Stimulated activated CD4-positive, alpha-beta T cell treated with anti-CD3 and anti-CD28 coated beads, Interleukin-1b, Interleukin-23, amount 100 ng/mL, for 4 hours (primary cell): ENCODE measurements at regions not wholly inside any gene's neighbourhood (a gene's known extent, or its start where the extent isn't known, plus 50 kb on each side); places are given as distances from the start of the nearest gene placed in this dataset.
"Not testable (repeated sequence)": the region's sequence is repeated elsewhere in the genome, so short reads cannot be mapped to it uniquely, and the experiment has no call there.

Experiments used
- DNase-seq, 2 donors: peaks; one replicate each; pipeline ENCODE4 v3.0.0-alpha.2; 2020; ENCODE audit warnings: low read depth in 2 of 2

- DNase-seq = no peak
Observed at GRCh38 chr7:131143869-131144268, 183.8 kb upstream of the MKLN1 start.

GRCh38 chr7:131145026-131145425, 182.7 kb upstream of the MKLN1 start:
- no peak for DNase-seq

GRCh38 chr7:131145770-131146169, 181.9 kb upstream of the MKLN1 start:
- no peak for DNase-seq

- DNase-seq = no peak
Observed at GRCh38 chr7:131147604-131148003, 180.1 kb upstream of the MKLN1 start.

DNA sequence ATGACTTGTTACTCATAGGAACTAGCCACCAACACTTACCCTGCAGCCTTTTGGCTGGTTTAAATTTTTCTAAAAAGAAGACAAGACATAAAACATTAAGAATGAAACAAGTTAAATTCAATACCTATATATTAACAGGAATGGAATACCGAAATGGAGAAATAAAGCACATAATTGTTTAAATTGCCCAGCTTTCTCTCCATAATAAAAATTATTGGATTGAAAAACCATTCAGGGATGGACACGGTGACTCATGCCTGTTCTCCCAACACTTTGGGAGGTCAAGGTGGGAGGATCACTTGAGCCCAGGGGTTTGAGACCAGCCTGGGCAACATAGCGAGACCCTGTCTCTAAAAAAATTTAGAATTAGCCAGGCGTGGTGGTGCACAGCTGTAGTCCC, 179.4 kb upstream of the MKLN1 start:
- no peak for DNase-seq

GRCh38 chr7:131148708-131149428, 178.8 kb upstream of the MKLN1 start:
- no peak for DNase-seq

- DNase-seq = no peak
Observed at GRCh38 chr7:131149429-131149773, 178.3 kb upstream of the MKLN1 start.

GRCh38 chr7:131149840-131150239, 177.8 kb upstream of the MKLN1 start:
- no peak for DNase-seq

GRCh38 chr7:131151034-131151433, 176.6 kb upstream of the MKLN1 start:
- DNase-seq = no peak

DNA sequence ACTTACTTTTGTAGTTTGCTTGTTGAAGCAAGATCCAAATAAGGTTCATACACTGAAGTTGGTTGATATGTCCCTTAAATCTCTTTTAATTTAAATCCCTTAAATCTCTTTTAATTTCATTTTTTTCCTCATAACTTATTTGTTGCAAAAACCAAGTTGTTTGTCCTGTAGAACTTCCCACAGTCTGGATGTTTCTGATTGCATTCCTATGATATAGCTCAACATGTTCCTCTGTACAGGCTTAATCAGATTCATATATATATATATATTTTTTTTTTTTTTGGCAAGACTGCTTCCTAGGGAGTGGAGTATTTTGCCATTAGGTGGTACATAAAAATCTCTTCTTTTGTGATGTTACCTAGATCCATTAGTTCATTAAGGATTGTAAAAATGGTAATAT, 174.9 kb upstream of the MKLN1 start:
- no peak for DNase-seq

GRCh38 chr7:131154380-131154779, 173.3 kb upstream of the MKLN1 start:
- no peak for DNase-seq

DNA sequence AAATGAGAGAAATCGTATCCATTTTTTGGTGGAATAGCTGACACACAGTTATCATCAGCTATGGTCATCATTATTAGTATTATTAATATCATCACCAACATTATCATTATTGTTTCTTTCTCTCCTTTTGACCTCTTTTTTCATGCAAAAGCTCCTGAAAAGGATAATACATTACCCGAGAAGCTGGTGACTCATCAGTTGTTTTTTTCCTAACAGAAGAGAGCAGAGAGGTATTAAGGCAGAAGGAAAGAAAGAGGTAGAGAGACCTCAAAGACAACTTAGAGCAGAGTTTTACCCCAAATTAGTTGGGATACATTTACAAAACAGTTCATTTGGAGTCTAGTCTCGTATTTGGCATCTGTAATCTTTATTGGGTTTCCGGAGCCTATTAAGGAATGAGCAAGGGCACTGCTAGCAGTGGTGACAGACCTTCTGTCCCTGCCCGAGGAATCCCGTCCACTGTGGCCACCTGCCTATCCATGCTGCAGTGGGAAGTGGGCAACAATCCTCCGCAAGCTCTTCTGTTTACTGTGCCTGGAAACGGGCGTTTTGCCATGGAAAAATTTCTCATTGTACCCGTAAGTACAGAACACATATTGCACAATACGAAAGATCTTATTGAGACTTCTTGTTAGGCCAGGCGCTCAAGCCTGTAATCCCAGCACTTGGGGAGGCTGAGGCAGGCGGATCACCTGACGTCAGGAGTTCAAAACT, 170.0 kb upstream of the MKLN1 start:
- no peak for DNase-seq

- not testable (repeated sequence) for DNase-seq
Observed at GRCh38 chr7:131158244-131158636, 169.4 kb upstream of the MKLN1 start.

DNA sequence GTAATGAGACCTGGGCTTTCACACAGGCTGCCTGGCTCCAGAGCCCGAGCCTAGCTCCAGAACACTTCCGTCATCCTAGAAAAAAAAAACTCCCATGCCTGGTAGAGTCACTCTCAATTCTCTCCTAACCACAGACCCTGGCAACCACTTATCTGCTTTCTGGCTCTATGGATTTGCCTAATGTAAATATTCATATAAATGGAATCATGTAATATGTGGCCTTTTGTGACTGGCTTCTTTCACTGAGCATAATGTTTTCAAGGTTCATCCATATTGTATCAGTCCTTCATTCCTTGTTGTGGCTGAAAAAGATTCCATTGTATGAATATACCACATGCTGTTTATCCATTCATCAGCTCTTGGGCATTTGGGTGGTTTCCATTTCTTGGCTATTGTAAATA, 167.7 kb upstream of the MKLN1 start:
- DNase-seq = no peak

DNA sequence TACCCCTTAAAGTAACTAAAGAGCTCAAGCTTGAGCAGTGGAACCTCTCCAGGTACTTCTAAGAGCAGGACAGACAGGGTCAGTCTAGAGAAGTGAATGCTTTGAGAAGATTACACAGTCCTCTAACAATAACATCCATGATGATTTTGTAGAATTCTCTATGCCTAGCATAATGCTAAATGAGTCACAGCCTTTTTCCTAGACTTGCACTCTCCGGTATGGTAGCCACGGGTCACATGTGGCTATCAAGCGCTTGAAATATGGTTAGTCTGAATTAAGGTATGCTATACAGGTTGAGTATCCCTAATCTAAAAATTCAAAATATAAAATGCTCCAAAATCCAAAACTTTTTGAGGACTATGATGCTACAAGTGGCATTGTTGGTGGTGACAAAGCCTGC, 166.6 kb upstream of the MKLN1 start:
- no peak for DNase-seq

GRCh38 chr7:131164025-131164925, 163.4 kb upstream of the MKLN1 start:
- no peak for DNase-seq

DNA sequence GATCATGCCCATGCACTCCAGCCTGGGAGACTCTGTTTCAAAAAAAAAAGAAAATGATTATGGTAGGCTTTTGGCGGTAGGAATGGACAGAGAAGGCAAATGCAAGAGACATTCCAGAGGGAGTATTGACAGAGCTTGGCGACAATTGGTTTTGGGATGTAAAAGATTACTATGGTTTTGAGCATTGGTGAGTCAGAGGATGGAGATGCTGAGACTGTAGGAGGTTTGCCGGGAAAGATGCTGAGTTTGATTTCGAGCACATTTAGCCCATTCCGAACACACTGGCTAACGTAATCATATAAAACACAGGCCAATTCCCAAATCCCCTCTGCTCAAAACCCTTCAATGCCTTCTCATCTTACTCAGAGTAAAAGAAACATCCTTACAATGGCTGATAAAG, 161.6 kb upstream of the MKLN1 start:
- no peak for DNase-seq

DNA sequence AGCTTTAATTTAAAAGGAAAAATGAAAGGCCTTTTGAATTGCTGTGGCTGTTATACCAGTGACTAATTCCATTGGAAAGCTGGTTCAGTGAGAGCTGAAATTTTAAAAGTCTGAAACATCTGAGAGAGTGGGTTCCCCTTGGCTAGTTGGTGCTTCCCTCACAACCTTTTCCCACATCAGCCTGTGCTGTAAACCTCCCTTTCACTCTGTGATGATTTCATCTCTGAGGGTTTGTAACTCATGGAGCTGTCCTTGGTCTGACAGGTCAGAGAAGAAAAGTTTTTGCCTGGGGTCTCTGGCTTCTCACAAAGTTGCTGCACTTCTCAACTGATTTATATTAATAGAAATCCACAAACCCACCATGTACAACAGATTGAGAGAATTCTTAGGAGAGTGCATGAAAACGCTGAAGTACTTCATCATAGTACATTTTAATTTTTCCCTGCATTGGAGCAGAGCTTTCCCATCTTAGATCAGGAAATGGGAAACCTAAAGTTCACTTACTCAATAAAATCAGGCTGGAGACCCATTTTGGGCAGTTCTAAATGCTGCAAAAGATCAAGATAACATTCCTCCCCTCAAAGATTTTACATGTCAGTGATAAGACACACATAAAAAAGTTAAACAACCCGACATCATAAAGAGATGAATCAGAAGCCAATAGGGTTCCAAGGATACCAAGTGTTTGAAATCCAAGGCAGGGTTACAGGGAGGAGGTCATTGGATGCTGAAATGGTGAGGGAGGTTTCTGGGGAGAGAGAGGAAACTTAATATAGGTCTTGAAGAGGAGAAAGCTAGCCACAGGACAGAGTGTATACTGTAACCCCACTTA, 157.0 kb upstream of the MKLN1 start:
- no peak for DNase-seq

DNA sequence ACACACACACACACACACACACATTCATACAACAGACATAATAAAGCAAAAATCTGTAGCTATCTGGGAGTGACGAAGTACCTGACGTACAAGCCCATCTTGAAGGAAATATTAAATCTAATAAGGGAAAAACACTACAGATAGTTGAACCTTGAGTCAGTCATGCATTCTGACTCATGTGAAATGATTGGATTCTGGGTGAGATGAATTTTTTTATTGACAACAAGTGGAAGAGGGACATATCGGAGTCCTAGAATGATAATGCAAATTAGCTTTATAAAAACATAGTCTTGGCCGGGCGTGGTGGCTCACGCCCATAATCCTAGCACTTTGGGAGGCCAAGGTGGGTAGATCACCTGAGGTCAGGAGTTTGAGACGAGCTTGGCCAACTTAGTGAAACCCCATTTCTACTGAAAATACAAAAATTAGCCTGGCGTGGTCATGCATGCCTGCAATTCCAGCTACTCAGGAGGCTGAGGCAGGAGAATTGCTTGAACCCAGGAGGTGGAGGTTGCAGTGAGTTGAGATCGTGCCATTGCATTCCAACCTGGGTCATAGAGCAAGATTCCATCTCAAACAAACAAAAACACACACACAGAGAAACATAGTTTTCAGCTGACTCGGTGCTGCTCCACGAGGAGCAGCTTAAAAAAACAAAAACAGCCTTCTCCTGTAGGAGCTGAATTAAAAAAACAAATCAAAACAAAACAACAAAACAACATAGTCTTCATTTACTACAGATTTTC, 154.4 kb upstream of the MKLN1 start:
- no peak for DNase-seq

DNA sequence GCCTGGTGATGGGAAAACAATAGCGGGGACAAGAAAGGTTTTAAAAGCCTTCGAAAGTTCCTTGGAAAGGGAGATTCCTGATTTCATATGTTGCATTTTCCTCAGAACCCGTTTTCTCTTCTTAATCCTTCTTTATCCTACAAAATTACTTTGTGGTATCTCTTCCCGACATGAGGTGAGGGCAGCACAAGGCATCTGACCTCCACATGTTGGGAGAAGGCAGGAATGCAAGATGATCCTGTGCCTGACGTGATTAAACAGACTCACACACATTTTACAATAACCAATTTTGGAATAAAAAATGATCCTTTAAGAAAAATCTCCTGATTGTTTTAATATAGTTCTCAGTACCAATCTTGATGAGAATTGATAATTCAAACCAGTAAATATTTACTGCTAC, 153.3 kb upstream of the MKLN1 start:
- DNase-seq = no peak

DNA sequence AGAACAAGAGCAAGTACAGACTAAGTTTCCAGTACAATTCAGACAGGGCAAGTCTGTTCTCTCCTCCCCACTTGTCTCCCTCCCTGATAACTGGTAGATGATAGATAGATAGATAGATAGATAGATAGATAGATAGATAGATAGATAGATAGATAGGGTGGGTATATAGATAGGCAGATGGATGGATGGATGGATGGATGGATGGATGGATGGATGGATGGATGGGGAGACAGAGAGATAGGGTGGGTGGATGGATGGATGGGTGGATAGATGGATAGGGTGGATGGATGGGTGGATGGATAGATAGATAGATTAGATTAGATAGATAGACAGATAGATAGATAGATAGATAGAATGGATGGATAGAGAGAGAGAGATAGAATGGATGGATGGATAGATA, 152.8 kb upstream of the MKLN1 start:
- DNase-seq = no peak
